GDM1 (cell line): ENCODE measurements at regions not wholly inside any gene's neighbourhood (a gene's known extent, or its start where the extent isn't known, plus 50 kb on each side); places are given as distances from the start of the nearest gene placed in this dataset.

ENCODE experiments used
- DNase-seq: peaks from one replicate; lab custom pipeline; 2025; lab: John Stamatoyannopoulos, UW

DNA sequence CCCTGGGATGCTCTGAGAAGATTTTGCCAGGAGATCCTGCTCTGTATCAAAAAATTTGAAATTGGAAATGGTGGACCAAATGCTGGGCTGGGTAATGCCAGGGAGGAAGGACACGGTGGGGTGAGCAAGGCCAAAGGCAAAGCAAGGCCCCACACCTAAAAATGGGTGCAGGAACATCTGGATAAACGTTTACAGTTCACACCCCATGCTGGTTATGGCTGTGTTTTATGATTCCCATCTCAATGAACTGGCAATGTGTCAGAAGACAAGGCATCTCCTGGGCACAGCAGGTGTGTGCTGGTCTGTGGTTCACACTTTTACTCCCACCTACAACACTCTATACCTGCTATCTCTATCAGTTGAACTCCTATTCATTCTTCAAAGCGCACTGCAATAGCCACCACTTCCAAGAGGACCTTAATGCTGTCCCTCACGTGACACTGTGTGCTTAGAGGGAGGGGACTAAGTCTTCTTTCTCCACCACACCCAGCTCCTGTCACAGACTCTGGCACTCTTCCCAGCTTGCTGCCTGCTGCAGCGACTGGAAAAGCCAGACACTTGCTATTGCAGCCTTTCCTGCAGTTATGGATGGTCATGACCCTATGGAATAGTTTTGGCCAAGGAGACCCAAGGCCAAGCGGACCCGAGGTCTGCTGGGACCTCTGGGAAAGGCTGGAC is 277.5 kb downstream of the CTTN start:
- no peak for DNase-seq

DNA sequence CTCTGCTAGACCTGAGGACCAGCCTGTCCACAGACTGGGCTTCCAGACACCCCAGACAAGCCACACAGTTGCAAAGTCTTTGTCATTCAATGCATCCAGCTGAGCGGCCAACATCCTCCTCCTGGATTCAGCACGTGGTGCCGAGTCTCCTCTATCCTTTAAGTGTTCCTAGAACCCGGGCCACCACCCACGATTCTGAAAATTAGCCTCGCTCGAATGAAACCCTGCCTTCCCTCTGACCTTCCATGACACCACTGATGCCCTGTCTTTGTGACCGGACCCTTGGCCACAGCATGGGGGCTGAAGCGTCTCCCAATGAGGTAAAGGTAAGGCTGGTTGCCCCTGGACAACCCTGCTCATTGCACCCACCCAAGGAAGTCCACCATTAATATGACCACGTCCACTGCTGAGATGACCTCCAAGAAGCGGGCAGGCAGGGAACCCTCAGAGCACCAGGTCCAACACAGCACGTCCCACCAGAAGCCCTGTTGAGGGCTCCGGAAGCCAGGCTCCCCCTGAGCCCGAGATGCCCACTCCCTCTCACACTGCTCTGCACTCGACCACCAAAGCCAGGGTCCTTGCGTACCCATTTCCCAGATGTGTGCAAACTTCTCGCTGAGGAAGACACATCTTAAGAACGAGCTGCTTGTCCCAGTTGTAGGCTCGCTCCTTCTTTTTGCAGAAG is 279.0 kb downstream of the CTTN start:
- no peak for DNase-seq

DNA sequence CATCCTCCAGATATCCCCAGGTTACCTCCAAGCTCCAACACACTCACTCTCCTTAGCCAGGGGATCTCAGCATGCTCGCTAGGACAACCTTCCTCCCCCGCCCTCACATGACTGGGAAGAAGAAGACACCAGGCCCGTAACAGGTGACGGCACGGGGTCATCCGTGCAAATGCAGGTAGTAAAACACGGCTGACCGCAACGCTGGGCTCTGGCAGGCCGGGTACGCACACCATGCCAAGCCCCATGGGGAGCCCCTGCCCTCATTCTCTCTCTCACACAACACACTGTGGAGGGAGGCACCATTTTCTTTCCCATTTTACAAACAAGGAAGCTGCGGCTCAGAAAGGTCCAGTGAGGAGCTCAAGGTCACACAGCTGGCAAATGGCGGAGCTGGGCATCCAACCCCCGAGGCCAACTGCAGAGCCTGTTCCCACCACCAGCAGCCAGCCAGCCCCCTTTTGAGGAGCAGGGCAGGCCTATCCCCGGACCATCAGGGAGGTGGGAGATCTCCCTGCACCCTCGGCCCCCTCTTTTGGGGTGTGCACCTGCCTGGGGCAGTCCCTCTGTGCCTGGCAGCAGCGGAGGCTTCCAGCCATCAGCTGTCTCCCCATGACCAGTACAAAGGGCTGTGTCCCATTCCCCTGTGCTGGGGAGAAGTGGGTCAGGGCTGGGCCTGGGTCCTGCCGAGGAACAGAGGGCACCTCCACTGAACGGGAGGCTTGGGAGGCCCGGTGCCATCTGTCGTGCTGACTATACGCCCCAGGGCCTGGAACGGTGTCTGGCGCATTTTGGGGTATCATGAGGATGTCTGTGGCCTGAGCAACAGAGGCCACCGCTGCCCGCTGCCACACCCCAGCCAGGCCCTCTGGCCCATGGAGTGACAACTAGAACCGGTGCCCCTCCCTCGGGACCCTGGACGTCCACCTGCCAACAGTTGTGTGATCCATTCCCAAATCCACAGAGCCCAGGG is 280.9 kb downstream of the CTTN start:
- no peak for DNase-seq

DNA sequence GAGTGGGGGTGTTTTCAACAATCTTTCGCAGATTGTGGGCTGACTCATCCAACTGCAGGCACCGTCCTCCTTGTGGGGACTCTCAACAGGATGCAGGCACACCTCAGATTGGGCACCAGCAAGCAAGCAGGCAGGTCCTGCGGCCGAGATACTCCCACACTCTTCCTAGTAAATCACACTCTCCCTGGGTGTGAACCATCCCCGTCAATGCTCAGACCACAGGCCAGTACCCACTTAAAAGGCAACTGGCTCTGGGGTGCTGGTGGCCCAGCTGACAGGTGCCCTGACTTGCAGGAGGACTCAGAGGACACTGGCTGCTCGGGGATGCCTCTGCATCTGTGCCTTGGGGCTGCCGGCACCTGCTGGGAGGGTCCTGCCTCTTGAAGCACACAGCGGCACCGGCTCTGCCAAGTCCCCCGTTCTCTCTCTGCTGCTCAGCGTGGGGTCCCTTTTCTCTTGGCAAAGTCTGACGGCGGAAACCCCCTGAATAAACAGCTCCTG is 282.5 kb downstream of the CTTN start:
- DNase-seq, result peak; percentile 17

DNA sequence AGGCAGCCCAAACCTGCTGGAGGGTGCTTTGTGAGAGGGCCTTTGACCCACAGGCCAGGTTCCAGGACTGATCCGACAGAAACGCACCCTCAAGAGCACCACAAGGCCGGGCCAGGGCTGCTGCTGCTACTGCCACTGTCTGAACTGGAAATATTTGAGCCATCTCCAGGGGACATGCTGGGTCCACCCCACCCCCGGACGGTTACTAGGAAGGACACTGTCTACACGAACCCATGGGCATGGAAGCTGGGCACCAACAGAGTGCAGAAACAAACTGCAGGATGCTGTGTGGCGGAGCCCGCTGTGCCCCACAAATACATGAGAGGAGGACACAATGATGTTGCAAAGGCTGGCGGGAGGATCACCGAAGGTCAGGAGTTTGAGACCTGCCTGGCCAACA is 283.7 kb downstream of the CTTN start:
- no peak for DNase-seq

DNA sequence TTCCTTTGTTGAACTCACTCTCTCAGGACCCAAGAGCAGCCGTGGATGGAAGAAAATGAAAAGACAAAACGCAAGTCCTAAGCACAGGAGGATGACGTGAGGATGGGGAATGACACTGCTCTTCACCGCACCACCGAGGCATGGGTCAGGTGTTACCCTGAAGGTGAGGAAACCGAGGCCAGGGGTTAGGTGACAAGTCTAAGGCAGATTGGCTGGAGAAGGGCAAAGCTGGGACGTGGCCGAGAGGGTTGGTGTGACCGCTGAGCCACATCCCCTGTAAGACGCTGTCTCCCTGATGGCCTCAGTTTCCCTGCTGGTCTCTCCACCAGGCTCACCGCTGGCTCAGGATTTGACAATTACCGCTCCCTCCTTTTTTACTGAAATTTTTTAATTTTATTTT is 284.4 kb downstream of the CTTN start:
- DNase-seq, result no peak

DNA sequence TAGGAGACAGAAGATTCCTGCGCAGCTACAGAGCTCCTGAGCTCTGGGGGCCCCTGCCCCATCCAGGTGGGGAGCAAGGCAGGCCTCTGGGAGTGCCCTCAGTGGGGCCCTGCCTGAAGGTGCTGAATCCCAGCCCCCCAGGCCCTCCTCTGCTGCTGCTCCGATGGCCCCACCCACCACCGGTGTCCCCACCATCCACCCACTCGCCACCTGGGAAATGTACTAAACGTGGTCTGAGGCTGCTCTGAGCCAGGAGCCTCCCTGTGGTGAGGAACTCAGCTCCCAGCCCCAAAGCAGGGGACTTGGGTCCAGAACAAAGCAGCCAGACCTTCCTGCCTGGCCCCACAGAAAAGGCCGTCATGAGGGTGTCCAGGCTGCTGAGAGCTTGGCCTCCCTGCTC is 289.4 kb downstream of the CTTN start:
- DNase-seq, result no peak

DNA sequence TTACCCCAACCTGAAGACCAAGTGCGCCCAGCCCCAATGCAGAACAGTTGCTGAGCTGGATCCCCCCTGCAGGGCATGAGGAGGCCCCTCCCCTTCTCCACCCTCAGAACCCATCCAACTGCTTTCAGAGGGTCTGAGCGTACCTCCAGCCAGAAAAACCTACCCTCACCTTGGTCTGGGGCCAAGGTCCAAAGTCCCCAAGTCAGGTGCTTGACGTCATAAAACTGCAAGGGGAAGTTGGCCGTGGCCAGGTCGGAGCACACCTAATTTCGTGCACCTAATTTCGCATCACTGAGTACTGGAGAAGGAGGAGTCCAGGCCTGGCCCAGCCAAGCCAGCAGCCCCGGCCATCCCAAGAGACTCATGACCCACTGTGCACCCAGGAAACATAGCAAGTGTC is 289.8 kb downstream of the CTTN start:
- no peak for DNase-seq

DNA sequence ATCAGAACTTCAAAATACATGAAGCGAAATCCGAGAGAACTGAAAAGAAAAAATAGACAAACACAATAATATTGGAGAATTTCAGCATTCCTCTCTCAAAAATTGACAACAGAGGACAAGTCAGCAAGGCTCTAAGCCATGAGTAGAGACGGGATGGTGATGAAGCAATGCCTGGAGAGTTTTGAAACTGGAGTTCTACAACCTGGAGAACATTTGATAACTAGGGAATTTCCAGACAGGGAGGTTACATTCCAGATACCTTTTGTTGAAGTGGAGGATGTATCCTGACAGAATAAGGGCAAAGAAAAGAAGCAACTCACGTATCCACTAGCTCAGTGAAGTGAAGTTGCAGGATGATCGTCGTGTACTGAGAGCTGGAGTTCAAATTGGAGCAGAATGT is 291.4 kb downstream of the CTTN start:
- no peak for DNase-seq

DNA sequence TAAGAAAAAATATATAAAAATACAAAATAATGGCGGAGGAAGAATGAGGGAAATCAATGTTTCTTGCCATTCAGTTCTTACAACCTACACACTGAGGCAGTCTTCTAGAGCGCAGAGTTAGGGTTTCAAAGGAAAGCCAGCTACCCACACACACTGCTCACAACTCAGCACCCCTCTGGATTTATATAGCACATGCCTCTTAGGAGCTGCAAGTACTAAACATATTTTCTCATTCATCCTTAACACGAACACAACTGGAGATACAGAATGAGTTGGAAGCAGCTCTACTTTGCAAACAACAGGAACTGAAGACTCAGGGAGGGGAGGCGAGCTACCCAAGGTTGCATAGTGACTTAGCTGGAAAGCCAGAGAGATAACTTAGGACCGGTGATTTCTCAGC is 293.8 kb downstream of the CTTN start:
- DNase-seq, result no peak

DNA sequence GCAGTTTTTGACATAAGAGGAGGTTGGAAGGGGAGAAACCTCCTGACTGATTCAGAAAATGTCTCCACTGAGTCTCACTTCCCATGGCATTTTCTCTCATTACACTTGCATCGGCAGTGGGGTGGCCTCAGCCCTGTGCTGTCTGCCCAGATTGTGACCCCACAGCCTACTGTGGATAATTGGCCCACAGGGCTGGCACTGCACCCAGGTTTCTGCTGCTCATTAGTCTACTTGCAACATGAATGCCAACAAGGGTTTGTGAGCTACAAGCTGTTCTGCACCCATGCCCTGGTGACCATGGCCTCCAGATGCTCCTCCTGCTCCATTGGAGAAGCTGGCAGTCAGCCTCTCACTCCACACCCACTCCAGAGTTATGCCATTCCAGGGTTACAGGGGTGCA is 296.0 kb downstream of the CTTN start:
- DNase-seq, result no peak

DNA sequence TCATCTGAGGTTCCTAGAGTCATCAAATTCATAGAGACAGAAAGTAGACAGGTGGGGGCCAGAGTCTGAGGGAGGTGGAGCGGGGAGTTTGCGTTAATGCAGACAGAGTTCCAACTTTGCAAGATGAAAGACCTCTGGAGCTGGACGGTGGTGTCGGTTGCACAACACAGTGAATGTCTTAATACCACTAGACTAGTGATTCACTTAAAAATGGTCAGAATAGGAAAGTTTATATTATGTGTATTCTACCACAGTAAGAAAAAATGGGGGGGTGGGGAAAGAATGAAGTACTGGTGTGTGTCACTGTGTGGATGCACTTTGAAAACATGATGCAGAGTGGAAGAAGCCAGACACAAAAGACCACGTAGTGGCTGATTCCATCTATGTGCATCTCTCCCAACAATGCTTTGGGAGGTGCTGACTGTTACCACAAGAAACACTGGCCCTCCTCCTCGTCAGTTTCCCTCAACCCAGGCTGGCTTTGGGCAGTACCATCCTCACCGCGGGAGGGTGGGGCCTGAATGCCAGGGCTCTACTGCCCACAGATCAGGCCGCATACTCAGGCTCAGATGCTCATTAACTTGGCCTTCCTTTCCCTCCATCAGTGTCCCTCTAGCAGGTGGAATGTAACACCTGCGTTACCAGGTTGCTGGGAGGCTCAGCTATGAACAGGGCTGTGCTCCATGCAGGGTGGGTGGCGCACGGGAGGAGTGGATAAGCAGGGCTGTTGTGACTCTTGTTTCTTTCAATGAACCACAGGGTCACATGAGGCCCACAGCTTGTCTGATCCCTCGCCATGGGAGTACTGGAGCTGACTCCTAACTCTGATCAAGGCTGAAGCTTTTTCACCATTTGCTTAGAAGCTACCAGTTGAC is 297.0 kb downstream of the CTTN start:
- DNase-seq, result no peak

DNA sequence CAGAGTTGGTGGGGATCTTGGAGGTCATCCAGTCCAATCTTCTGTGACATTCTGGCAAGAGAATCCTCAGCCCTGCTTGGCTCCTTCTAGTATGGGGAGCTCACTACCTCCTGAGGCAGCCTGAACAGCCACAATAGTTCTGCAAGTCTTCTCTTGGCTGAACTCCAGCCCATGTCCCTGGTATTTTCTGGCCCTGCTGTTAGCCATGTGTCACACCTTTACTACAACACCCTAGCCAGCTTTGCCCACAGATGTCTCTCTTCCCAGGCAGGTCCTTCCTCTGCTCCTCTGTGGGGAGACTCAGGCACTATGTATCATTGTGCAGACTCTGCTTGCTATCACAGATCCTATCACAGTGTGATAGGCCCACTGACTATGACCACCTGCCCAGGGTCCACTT is 297.7 kb downstream of the CTTN start:
- DNase-seq, result no peak

DNA sequence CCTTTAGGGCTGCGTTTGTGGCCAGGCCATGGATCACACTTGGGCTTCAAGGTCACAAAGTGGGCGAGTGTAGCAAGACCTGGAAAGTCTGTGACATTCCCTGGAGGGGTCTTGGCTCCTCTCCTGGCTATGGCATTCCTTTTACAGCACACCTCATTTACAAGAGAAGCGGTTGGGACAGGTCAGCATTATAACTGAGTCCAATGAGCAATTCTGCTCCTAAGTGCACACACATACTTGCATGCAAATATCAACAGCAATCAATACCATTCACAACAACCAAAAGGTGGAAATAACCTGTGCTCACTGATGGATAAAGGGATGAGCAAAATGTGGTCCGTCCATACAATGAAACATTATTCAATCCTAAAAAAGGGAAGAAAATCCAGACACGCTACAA is 298.2 kb downstream of the CTTN start:
- no peak for DNase-seq

DNA sequence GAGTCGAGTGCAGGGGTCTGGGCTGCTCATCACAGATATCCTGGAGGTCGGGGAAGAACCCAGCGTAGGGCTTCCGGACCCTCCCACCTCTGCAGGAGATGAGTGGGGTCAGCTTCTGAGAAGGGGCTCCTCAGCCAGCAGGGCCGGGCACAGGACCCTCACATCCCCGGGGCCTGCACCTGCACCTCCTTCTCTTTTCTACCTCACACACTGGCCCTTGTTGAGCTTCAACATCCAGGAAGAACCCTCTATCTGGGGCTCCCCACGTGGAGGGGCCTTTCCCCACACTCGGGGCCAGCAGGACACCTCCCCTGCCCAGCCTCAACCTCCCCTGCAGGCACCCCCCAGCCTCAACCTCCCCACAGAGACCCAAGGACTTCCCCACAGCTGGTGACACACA is 299.4 kb downstream of the CTTN start:
- DNase-seq, result no peak

DNA sequence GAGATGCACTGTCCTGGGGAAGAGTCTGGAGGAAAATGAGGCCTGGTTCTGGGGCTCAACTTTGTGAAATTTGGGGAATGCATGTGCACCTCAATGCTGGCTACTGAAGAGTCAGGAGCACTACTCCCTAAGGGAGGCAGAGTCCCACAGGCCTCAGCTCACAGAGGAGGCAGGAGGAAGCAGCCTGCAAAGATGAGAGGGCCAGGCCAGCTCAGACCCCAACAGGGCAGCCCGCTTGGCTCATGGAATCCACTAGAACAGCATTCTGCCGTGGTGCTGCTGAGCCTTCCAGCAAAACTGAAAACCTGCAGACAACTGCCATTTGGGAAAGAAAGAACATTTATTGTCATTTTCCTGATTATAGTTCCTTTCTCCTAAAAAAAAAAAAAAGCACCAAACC is 300.5 kb downstream of the CTTN start:
- no peak for DNase-seq

DNA sequence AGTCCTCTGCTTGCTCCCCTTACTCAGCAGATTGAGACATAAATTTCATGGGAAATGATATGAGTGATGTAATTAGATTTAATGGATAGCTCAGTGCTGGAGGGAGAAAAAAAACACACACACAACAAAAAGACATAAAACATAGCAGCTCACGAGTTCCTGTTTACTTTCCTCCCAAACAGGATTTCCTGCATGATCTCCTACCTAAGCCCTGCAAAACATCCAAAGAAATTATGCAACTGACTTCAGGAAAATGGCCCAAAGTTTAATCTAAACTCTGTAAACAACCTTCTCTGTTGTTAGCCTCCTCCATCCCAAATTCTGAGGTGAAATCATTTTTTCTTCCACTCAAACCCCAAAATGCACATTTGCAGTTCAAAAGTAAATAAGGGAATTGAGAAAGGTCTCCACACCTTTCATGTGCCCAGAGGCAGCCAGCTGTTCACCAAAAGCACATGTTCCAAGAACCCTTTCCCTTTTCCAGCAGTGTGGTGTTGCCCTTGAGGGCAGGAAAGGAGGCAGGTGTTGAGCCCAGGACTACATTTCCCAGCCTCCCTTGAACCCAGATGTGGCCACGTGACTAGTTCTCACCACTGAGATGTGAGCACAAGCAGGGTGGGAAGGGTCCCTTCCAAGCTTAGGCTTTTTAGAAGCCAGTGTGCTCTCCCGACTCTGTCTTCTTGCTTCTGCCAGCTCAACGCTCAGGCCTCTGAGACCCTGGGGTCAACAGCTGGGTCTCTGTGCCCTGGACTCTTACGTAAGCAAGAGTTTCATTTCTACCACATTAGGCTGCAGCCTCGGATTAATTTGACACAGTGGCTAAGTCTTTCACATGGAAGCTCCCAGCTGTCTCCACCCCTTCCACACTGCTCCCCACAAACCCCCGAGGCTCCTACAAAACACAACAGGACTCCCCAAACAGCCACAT is 301.2 kb downstream of the CTTN start:
- DNase-seq, result no peak

DNA sequence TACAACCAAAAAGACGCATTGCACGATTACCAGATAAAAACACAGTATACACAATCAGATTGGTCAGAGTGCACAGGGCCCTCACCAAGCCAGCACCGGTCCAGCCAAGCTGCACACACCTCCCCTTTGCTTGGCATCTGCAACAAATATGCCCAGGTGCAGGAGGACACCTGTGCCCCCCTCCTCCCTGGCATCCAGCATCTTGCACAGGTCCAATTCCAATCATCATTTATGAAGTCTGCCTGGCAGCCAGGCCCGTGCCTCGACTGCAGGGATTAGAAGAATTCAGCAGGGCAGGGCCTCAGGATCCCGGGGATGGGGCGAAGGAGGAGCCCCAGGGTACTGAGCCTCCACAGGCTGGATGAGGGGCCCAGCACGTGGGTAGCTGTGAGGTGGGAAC is 302.1 kb downstream of the CTTN start:
- no peak for DNase-seq

DNA sequence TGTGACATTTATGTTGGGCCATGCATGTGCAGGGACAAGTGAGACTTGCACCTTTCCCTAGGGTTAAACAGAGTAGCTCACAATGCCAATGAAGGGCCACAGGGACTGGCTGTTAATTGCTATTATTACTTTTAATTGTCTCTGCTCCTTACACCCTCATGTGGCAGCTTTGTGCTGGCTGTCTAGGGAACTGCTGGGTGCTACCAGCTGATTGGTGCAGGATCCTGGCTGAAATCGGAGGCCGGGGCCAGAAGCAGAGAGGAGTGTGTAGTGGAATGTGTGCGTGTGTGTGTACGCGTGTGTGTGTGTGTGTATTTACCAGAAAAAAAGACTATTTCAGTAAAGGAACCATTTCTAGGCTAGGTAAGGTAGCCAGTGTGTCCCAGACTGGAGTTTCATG is 302.5 kb downstream of the CTTN start:
- no peak for DNase-seq

DNA sequence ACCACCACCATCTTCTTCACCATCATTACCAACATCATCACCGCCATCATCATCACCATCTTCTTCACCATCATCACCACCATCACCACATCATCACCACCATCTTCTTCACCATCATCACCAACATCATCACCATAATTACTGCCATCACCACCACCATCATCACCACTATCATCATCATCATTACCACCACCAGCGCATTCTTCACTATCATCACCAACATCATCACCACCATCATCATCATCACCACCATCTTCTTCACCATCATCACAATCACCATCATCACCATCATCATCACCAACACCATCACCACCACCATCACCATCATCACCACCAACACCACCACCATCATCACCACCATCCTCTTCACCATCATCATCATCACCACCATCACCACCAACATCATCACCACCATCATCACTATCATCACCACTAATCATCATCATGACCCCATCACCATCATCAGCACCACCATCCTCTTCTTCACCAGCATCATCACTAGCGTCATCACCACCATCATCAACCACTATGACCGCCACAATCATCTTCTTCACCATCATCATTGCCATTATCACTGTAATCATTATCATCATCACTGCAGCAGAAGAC is 303.8 kb downstream of the CTTN start:
- no peak for DNase-seq
